Upper lobe of right lung (tissue), 1 donor: ENCODE measurements at regions not wholly inside any gene's neighbourhood (a gene's known extent, or its start where the extent isn't known, plus 50 kb on each side); places are given as distances from the start of the nearest gene placed in this dataset.

Experiments
- ATAC-seq: fragments of 200-7000 bp; cut with Tn5 transposase; one replicate; pipeline ENCODE4 v1.9.1; 2020; ENCODE audit warnings: mild to moderate bottlenecking, moderate library complexity
- DNase-seq: peaks from one replicate; pipeline ENCODE4 v3.0.0-alpha.2; 2020
- H3K27ac ChIP-seq: fragments of 200-600 bp; one replicate; pipeline ENCODE4 v1.8.0; 2022
- H3K27me3 ChIP-seq: fragments of 200-600 bp; one replicate; pipeline ENCODE4 v1.8.0; 2022; ENCODE audit warnings: mild to moderate bottlenecking
- H3K36me3 ChIP-seq: fragments of 200-600 bp; one replicate; pipeline ENCODE4 v1.8.0; 2022
- H3K4me1 ChIP-seq: fragments of 200-600 bp; one replicate; pipeline ENCODE4 v1.8.0; 2022
- H3K4me3 ChIP-seq: fragments of 200-600 bp; one replicate; pipeline ENCODE4 v1.8.0; 2022; ENCODE audit warnings: mild to moderate bottlenecking
- H3K9me3 ChIP-seq: fragments of 200-600 bp; one replicate; pipeline ENCODE4 v1.8.0; 2022
- intact Hi-C: fragments of 100-400 bp; cut with DNase I; formaldehyde crosslinking; loops from one replicate; pipeline ENCODE4 v1.11.0; 2022
- TF ChIP-seq, protein P1 (sequence below): fragments of 200-600 bp; IDR thresholded peaks from one replicate; pipeline ENCODE4 v1.8.0; 2022; ENCODE audit warnings: antibody characterized with exemption
- donor health status: DM: no; HTN: yes; CAD: no; lungs with severe emphysema.

DNA sequence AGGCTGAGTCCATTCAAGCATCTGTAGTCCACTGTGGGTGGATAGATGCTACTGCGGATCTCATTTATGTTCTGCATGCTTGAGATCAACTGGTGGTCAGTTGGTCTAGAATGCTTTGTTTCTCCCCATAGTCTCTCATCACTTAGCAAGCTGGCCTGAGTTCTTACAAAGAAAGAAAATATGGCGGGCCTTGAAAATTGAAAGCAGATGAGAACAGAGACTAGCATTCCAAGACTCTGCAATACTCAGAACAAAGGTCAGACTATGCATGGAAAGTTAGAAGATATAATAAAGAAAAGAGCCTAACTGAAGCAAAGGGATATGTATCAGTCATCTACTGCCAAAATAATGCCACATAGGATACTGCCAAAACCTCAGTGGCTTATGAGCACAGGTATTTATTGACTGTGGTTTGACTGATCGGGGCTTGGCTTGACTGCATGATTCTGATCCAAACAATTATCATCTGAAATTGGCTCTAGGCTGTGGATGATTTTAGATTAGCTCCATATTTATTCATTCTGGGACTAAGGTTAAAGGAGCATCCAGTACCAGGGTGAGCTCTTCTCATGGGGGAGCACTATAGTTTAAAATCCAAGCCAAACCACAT, 258.9 kb downstream of the TAF11L14 start:
- Histone ChIP-seq H3K27ac (no peak overlapping the region), H3K9me3 (no peaks in the 10 kb centered on the region), H3K4me1 (no peaks in the 10 kb centered on the region), H3K27me3 (no peaks in the 10 kb centered on the region), H3K36me3 (no peaks in the 10 kb centered on the region), H3K4me3 (no peak overlapping the region)
- ATAC-seq (no peak), DNase-seq (no peak)
- TF ChIP-seq, protein P1, sequence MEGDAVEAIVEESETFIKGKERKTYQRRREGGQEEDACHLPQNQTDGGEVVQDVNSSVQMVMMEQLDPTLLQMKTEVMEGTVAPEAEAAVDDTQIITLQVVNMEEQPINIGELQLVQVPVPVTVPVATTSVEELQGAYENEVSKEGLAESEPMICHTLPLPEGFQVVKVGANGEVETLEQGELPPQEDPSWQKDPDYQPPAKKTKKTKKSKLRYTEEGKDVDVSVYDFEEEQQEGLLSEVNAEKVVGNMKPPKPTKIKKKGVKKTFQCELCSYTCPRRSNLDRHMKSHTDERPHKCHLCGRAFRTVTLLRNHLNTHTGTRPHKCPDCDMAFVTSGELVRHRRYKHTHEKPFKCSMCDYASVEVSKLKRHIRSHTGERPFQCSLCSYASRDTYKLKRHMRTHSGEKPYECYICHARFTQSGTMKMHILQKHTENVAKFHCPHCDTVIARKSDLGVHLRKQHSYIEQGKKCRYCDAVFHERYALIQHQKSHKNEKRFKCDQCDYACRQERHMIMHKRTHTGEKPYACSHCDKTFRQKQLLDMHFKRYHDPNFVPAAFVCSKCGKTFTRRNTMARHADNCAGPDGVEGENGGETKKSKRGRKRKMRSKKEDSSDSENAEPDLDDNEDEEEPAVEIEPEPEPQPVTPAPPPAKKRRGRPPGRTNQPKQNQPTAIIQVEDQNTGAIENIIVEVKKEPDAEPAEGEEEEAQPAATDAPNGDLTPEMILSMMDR = no peak
- intact Hi-C loops = no loop called here

DNA sequence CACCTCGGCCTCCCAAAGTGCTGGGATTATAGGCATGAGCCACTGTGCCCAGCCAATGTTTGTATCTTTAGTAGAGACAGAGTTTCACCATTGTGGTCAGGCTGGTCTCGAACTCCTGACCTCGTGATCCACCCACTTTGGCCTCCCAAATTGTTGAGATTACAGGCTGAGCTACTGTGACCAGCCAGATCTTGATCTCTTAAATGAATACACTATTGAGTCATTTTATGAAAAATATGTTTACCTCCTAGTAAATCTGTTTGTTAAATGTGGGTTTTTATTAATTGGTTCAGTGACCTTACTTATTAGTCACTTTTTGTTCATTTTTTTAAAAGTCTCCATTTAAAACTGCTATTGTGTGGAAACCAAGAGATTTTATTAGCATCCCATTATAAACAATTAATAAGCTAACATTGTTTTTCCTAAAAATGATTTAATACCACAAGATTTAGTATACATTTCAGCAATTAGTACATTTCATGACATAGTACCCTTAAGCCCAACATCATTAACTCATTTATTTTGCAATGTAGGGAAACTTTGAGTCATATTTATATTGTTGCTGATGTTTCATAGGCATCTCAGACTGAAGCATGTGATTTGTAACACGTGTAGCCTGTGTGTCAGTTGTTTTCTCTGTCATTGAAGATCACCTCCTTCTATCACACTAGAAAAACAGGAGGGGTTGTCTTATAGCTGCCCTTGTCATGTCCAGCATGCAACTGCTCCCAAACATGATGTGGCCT, 261.2 kb downstream of the TAF11L14 start:
- no peak for ATAC-seq
- intact Hi-C loops = no loop called here

DNA sequence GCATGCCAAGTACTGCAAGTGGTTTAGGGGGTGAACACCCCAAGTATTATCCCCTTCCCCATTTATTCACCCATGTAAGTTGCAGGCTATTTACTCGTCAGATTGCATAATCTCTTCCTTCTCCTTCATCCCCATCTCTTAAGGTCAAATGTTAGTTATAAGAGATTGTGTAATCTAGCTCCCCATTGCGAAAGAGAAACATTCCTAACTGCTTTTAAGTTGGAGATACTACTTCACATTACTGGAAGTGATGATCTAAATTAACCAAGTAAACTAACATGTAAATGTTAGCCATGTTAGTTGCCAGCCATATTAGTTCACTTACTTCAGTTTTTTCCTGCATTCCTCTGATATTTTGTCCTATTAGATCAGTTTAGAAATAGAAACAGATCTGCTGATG, 262.3 kb downstream of the TAF11L14 start:
- H3K36me3 ChIP-seq = no peaks in the 10 kb centered on the region
- H3K4me1 ChIP-seq = no peaks in the 10 kb centered on the region
- ATAC-seq (peak; percentile 19), DNase-seq (no peak)
- H3K27ac ChIP-seq = no peak overlapping the region
- H3K27me3 ChIP-seq = no peaks in the 10 kb centered on the region
- TF ChIP-seq, protein P1 = no peak
- no peak overlapping the region for H3K4me3 ChIP-seq
- no peaks in the 10 kb centered on the region for H3K9me3 ChIP-seq
- intact Hi-C loops = no loop called here

More for the DNA sequence above, 261.2 kb downstream of the TAF11L14 start:
- Histone ChIP-seq H3K9me3 (no peaks in the 10 kb centered on the region), H3K27me3 (no peaks in the 10 kb centered on the region), H3K27ac (no peak overlapping the region), H3K4me1 (no peaks in the 10 kb centered on the region), H3K4me3 (no peak overlapping the region), H3K36me3 (no peaks in the 10 kb centered on the region)
- no peak for DNase-seq
- TF ChIP-seq, protein P1 = no peak

DNA sequence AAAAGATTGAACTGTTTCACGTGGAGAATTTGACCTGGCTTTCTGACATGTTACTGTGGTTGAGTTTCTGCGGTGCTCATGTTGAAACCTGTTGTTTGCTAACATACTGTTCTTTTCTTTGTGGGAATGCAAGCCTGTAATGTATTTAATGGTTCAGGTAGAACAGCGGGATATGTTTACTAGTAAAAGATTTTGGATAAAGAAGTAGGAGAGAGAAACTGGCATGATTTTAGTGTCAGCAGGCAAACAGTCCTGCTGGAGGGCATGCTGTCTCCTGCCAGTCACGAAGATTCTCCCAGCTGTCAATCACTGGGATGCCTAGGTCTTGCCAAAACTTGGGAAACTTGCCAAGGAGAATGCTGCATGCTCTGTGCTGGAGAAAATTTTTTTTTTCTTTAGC, 263.5 kb downstream of the TAF11L14 start:
- TF ChIP-seq, protein P1 = no peak
- no peaks in the 10 kb centered on the region for H3K27me3 ChIP-seq
- ATAC-seq = no peak
- H3K36me3 ChIP-seq = no peaks in the 10 kb centered on the region
- no peak overlapping the region for H3K27ac ChIP-seq
- DNase-seq = no peak
- H3K9me3 ChIP-seq = no peaks in the 10 kb centered on the region
- intact Hi-C loops = no loop called here
- H3K4me1 ChIP-seq = no peaks in the 10 kb centered on the region
- no peak overlapping the region for H3K4me3 ChIP-seq

DNA sequence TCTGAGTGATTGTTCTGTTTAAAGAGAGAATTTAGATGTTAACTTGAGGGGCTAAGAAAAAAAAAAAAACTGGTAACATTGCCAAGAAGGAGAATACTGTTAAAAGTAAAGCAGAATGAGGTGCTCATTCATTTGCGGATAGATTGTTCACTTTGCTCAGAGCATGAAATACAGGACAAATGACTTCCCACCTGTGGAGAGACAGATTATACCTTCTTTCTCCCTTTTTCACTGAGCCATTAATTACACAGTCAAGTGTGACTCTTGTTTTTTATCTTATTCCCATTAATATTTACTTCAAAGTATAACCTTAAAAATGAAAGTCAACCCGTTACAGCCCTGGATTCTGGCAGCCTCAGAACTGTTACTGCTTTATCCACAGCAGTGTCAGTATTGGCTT, 264.5 kb downstream of the TAF11L14 start:
- peaks cover 3% of the 10 kb centered on the region for H3K9me3 ChIP-seq
- ATAC-seq (no peak), DNase-seq (no peak)
- H3K27me3 ChIP-seq = no peaks in the 10 kb centered on the region
- no peaks in the 10 kb centered on the region for H3K36me3 ChIP-seq
- TF ChIP-seq, protein P1 = no peak
- no peak overlapping the region for H3K4me3 ChIP-seq
- H3K4me1 ChIP-seq = no peaks in the 10 kb centered on the region
- no peak overlapping the region for H3K27ac ChIP-seq
- intact Hi-C loops = no loop called here
